CD4-positive, alpha-beta T cell (primary cell): ENCODE measurements at regions not wholly inside any gene's neighbourhood (a gene's known extent, or its start where the extent isn't known, plus 50 kb on each side); places are given as distances from the start of the nearest gene placed in this dataset.

Source experiments
- ATAC-seq: fragments of 200-7000 bp; cut with Tn5 transposase; one replicate; pipeline ENCODE4 v1.10.0; 2022; ENCODE audit warnings: mild to moderate bottlenecking; ENCODE audit not compliant: poor library complexity
- CTCF ChIA-PET: fragments of 350-600 bp; sonication (Branson Sonifier 250); formaldehyde crosslinking; loops from one replicate; lab custom pipeline; 2021; ENCODE audit warnings: antibody characterized with exemption, inconsistent platforms; lab: Charles Lee
- POLR2A ChIA-PET: fragments of 350-600 bp; sonication (Branson Sonifier 250); formaldehyde crosslinking; loops from one replicate; lab custom pipeline; 2021; ENCODE audit warnings: antibody characterized with exemption, inconsistent platforms; lab: Charles Lee
- DNase-seq, 14 experiments: peaks; one replicate each; pipeline ENCODE4 v3.0.0-alpha.2; 2013 to 2020; ENCODE audit warnings: mixed read lengths in 2 of 14
- H3K27ac ChIP-seq, 2 donors: one replicate each; pipeline versions ENCODE4 v1.5.1 to v1.7.0; 2013; ENCODE audit warnings: low read length in 2 of 2, low read depth in 1 of 2, mild to moderate bottlenecking in 1 of 2
- H3K27me3 ChIP-seq, 2 experiments: 1 replicate in 1 of 2; 2 replicates in 1 of 2; pipeline versions ENCODE4 v1.6.1 to v1.7.0; 2013; ENCODE audit warnings: low read length in 2 of 2, control low read depth in 1 of 2, mild to moderate bottlenecking in 1 of 2, moderate library complexity in 1 of 2; ENCODE audit not compliant: insufficient read depth in 2 of 2, control insufficient read depth in 1 of 2
- H3K36me3 ChIP-seq: one replicate; pipeline ENCODE4 v1.6.1; 2013; ENCODE audit warnings: low read length, control low read depth; ENCODE audit not compliant: insufficient read depth
- H3K4me1 ChIP-seq: one replicate; pipeline ENCODE4 v1.6.1; 2013; ENCODE audit warnings: low read length, control low read depth; ENCODE audit not compliant: insufficient read depth
- H3K4me3 ChIP-seq: one replicate; pipeline ENCODE4 v1.5.1; 2013; ENCODE audit warnings: mild to moderate bottlenecking, low read length, moderate library complexity
- H3K9me3 ChIP-seq, 2 experiments: 1 replicate in 1 of 2; 2 replicates in 1 of 2; pipeline versions ENCODE4 v1.6.1 to v1.7.0; 2013; ENCODE audit warnings: low read length in 2 of 2, mild to moderate bottlenecking in 2 of 2, control low read depth in 1 of 2, moderate library complexity in 1 of 2; ENCODE audit not compliant: control insufficient read depth in 1 of 2, insufficient read depth in 1 of 2
- H3K27ac Mint-ChIP-seq: one replicate; pipeline ENCODE4 v1.8.0; 2020; ENCODE audit warnings: mixed read lengths
- H3K27me3 Mint-ChIP-seq: one replicate; pipeline ENCODE4 v1.8.0; 2021; ENCODE audit warnings: mixed read lengths
- H3K36me3 Mint-ChIP-seq: one replicate; pipeline ENCODE4 v1.8.0; 2021; ENCODE audit warnings: low read depth, mixed read lengths
- H3K4me1 Mint-ChIP-seq: one replicate; pipeline ENCODE4 v1.8.0; 2021; ENCODE audit warnings: low read depth, mixed read lengths
- H3K4me3 Mint-ChIP-seq: one replicate; pipeline ENCODE4 v1.8.0; 2020; ENCODE audit warnings: mild to moderate bottlenecking, mixed read lengths
- H3K9me3 Mint-ChIP-seq: one replicate; pipeline ENCODE4 v1.8.0; 2020; ENCODE audit warnings: mixed read lengths
- intact Hi-C, 2 experiments: fragments of 100-400 bp; cut with DNase I in 1 of 2; cut with micrococcal nuclease in 1 of 2; formaldehyde crosslinking; loops; one replicate each; pipeline versions ENCODE4 v1.15.1 to v1.9.0; 2023 to 2025; cut with DNase I, micrococcal nuclease
- TF ChIP-seq, protein P1 (sequence below): fragments of 200-600 bp; IDR thresholded peaks from one replicate; pipeline ENCODE4 v1.8.0; 2022; ENCODE audit warnings: antibody characterized with exemption, mild to moderate bottlenecking

DNA sequence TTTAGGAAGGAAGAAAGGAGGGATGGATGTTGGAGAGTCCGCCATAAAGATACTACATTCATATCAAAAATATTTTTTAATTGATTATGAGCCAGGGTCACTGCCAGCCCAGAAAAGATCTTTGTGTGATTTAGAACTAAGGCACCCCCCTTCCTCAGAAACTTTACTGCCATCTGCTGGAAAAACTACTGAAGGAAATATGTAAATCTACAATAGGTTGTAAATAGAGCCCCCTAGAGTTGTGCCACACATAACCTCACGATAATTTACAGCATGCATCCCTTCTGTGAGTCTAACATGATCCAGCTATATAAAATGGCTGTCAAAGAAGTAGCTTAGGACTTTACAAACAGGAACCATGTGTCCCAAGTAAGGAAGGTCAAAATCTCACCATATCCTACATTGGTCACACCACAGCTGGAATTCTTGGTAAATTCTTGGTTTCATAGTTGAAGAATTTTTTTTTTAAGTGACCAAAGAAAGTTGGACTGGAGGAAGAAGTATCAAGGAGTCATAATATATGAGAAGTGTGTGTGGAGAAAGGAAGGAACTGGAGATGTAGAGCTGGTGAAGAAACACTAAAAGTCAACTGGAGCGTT lies 152.5 kb downstream of the CYP26B1 start:
- Mint-ChIP-seq H3K4me3 (no peak overlapping the region), H3K9me3 (no peaks in the 10 kb centered on the region), H3K4me1 (no peaks in the 10 kb centered on the region), H3K27me3 (peaks cover 18% of the 10 kb centered on the region), H3K27ac (no peak overlapping the region), H3K36me3 (no peaks in the 10 kb centered on the region)
- no peak overlapping the region for H3K4me3 ChIP-seq
- ATAC-seq (no peak), DNase-seq (no peak)
- POLR2A ChIA-PET: no interaction called here
- H3K9me3 ChIP-seq: peaks cover 0 to 1% of the 10 kb centered on the region in 2 experiments
- CTCF ChIA-PET: no interaction called here
- TF ChIP-seq, protein P1, sequence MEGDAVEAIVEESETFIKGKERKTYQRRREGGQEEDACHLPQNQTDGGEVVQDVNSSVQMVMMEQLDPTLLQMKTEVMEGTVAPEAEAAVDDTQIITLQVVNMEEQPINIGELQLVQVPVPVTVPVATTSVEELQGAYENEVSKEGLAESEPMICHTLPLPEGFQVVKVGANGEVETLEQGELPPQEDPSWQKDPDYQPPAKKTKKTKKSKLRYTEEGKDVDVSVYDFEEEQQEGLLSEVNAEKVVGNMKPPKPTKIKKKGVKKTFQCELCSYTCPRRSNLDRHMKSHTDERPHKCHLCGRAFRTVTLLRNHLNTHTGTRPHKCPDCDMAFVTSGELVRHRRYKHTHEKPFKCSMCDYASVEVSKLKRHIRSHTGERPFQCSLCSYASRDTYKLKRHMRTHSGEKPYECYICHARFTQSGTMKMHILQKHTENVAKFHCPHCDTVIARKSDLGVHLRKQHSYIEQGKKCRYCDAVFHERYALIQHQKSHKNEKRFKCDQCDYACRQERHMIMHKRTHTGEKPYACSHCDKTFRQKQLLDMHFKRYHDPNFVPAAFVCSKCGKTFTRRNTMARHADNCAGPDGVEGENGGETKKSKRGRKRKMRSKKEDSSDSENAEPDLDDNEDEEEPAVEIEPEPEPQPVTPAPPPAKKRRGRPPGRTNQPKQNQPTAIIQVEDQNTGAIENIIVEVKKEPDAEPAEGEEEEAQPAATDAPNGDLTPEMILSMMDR: no peak
- H3K27me3 ChIP-seq: no peaks in the 10 kb centered on the region
- H3K36me3 ChIP-seq: no peaks in the 10 kb centered on the region
- no peak overlapping the region for H3K27ac ChIP-seq
- H3K4me1 ChIP-seq: no peaks in the 10 kb centered on the region
- intact Hi-C loops: no loop called here

DNA sequence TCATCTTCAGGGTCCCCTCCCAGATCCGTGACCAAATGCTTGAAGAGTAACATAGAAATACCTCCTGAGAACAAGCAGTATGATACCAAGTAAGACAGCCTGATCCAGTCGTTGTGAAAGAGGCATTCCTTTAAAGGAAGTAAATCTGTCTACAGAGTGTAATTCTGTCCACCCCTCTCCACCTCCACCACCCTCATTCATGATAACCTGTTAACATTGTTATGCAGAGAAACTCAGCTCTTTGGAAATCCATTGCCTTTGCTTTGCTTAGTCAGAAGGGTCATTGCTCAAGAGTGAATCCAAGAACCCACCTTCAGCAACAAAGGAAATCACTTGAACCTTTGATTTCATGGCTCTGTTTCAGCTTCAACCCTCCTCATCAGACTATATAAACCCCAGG lies 155.6 kb downstream of the CYP26B1 start:
- no peaks in the 10 kb centered on the region for H3K4me1 Mint-ChIP-seq

DNA sequence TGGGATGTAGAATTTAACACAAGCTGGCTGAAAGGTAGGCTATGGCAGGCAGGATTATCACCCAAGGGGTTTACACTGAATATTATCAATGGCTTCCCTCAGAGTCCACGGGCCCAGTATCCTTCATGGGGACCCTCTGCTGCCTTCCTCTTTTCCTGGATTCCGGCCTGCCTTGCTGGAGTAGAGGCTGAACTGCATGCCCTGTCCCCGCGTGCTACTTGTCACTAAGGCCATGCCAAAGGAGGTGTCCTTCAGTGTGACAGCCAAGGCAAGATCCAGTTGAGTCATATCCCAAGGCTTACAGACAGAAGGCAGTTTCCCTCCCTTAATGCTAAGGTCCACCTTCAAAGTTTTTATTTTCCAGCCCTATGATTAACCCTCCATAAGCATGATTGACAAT lies 156.3 kb downstream of the CYP26B1 start:
- H3K27ac Mint-ChIP-seq: no peak overlapping the region
- TF ChIP-seq, protein P1: no peak

More for the DNA sequence above, 155.6 kb downstream of the CYP26B1 start:
- Histone ChIP-seq H3K27ac (no peak overlapping the region), H3K4me3 (no peak overlapping the region), H3K4me1 (no peaks in the 10 kb centered on the region), H3K36me3 (no peaks in the 10 kb centered on the region), H3K9me3 (peaks cover 0 to 4% of the 10 kb centered on the region in 2 experiments), H3K27me3 (no peaks in the 10 kb centered on the region)
- ChIA-PET CTCF (no interaction called here), POLR2A (no interaction called here)
- intact Hi-C loops: no loop called here
- Mint-ChIP-seq H3K36me3 (no peaks in the 10 kb centered on the region), H3K9me3 (no peaks in the 10 kb centered on the region), H3K27me3 (peaks cover 9% of the 10 kb centered on the region), H3K27ac (no peak overlapping the region), H3K4me3 (no peak overlapping the region)
- DNase-seq (no peak), ATAC-seq (no peak)
- TF ChIP-seq, protein P1: no peak

More for the DNA sequence above, 156.3 kb downstream of the CYP26B1 start:
- H3K4me1 Mint-ChIP-seq: no peaks in the 10 kb centered on the region
- H3K36me3 Mint-ChIP-seq: no peaks in the 10 kb centered on the region
- H3K4me3 Mint-ChIP-seq: no peak overlapping the region
- ATAC-seq (no peak), DNase-seq (no peak)
- peaks cover 9% of the 10 kb centered on the region for H3K27me3 Mint-ChIP-seq
- ChIA-PET CTCF (no interaction called here), POLR2A (no interaction called here)
- Histone ChIP-seq H3K36me3 (no peaks in the 10 kb centered on the region), H3K4me1 (no peaks in the 10 kb centered on the region), H3K9me3 (peaks cover 0 to 4% of the 10 kb centered on the region in 2 experiments), H3K4me3 (no peak overlapping the region), H3K27ac (no peak overlapping the region), H3K27me3 (no peaks in the 10 kb centered on the region)
- no peaks in the 10 kb centered on the region for H3K9me3 Mint-ChIP-seq
- intact Hi-C loops: no loop called here
